ENCODE measurements at regions not wholly inside any gene's neighbourhood (a gene's known extent, or its start where the extent isn't known, plus 50 kb on each side); places are given as distances from the start of the nearest gene placed in this dataset.

- TF ChIP-seq CTCF (conservative IDR thresholded peaks at IDR 0.05), result no peak
- DNase-seq (ENCODE audit: extremely low spot score, unreplicated experiment), result no peak
Measured at GRCh38 chr2:33927756-33928155, 328.7 kb upstream of the FAM98A start.

GRCh38 chr2:33925311-33925710, 326.2 kb upstream of the FAM98A start:
- no peak for TF ChIP-seq CTCF (conservative IDR thresholded peaks at IDR 0.05)
- Mint-ChIP-seq H3K9me3 (no peaks in the 10 kb centered on the region), H3K4me3 (no peak overlapping the region), H3K27me3 (no peaks in the 10 kb centered on the region), H3K4me1 (ENCODE audit: unreplicated experiment) (peaks cover 17% of the 10 kb centered on the region), H3K27ac (no peak overlapping the region), H3K36me3 (no peaks in the 10 kb centered on the region)
- DNase-seq (ENCODE audit: extremely low spot score, unreplicated experiment), result no peak

More at GRCh38 chr2:33927756-33928155, 328.7 kb upstream of the FAM98A start:
- Mint-ChIP-seq H3K36me3 (no peaks in the 10 kb centered on the region), H3K9me3 (no peaks in the 10 kb centered on the region), H3K4me3 (no peak overlapping the region), H3K4me1 (ENCODE audit: unreplicated experiment) (peaks cover 18% of the 10 kb centered on the region), H3K27ac (no peak overlapping the region), H3K27me3 (no peaks in the 10 kb centered on the region)

- Mint-ChIP-seq H3K9me3 (no peaks in the 10 kb centered on the region), H3K4me3 (no peak overlapping the region), H3K36me3 (no peaks in the 10 kb centered on the region), H3K27me3 (no peaks in the 10 kb centered on the region), H3K27ac (no peak overlapping the region), H3K4me1 (ENCODE audit: unreplicated experiment) (peaks cover 14% of the 10 kb centered on the region)
- no peak for TF ChIP-seq CTCF (conservative IDR thresholded peaks at IDR 0.05)
- DNase-seq (ENCODE audit: extremely low spot score, unreplicated experiment), result no peak
Measured at GRCh38 chr2:33924586-33925169, 325.6 kb upstream of the FAM98A start.

- H3K4me3 Mint-ChIP-seq, result no peak overlapping the region
- no peak for DNase-seq (ENCODE audit: extremely low spot score, unreplicated experiment)
- peaks cover 10% of the 10 kb centered on the region for H3K9me3 Mint-ChIP-seq
- H3K27me3 Mint-ChIP-seq, result no peaks in the 10 kb centered on the region
- no peaks in the 10 kb centered on the region for H3K36me3 Mint-ChIP-seq
- no peak for TF ChIP-seq CTCF (conservative IDR thresholded peaks at IDR 0.05)
- H3K27ac Mint-ChIP-seq, result no peak overlapping the region
- H3K4me1 Mint-ChIP-seq (ENCODE audit: unreplicated experiment), result peaks cover 4% of the 10 kb centered on the region
Measured at GRCh38 chr2:33917252-33917651, 318.2 kb upstream of the FAM98A start.

- peaks cover 4% of the 10 kb centered on the region for H3K4me1 Mint-ChIP-seq (ENCODE audit: unreplicated experiment)
Measured at GRCh38 chr2:33913071-33913616, 314.0 kb upstream of the FAM98A start.

More at GRCh38 chr2:33913071-33913616, 314.0 kb upstream of the FAM98A start:
- no peaks in the 10 kb centered on the region for H3K27me3 Mint-ChIP-seq
- no peak overlapping the region for H3K27ac Mint-ChIP-seq
- peaks cover 10% of the 10 kb centered on the region for H3K9me3 Mint-ChIP-seq
- DNase-seq (ENCODE audit: extremely low spot score, unreplicated experiment), result no peak
- H3K36me3 Mint-ChIP-seq, result no peaks in the 10 kb centered on the region
- no peak overlapping the region for H3K4me3 Mint-ChIP-seq
- no peak for TF ChIP-seq CTCF (conservative IDR thresholded peaks at IDR 0.05)
